Progenitor cell of endocrine pancreas (in vitro differentiated cells): ENCODE measurements at regions not wholly inside any gene's neighbourhood (a gene's known extent, or its start where the extent isn't known, plus 50 kb on each side); places are given as distances from the start of the nearest gene placed in this dataset.

Experiments
- DNase-seq: peaks from one replicate; pipeline ENCODE4 v3.0.0; 2021; ENCODE audit warnings: low spot score; ENCODE audit not compliant: unreplicated experiment
- H3K27ac Mint-ChIP-seq: 2 replicates; pipeline ENCODE4 v1.8.0; 2021; ENCODE audit warnings: mild to moderate bottlenecking, moderate library complexity, mixed read lengths
- H3K27me3 Mint-ChIP-seq: 2 replicates; pipeline ENCODE4 v1.8.0; 2021; ENCODE audit warnings: mixed read lengths
- H3K36me3 Mint-ChIP-seq: 2 replicates; pipeline ENCODE4 v1.8.0; 2022; ENCODE audit warnings: mixed read lengths; ENCODE audit not compliant: insufficient read depth
- H3K4me1 Mint-ChIP-seq: 2 replicates; pipeline ENCODE4 v1.8.0; 2021; ENCODE audit warnings: low read depth, mixed read lengths
- H3K4me3 Mint-ChIP-seq: 2 replicates; pipeline ENCODE4 v1.8.0; 2021; ENCODE audit warnings: low read depth, mild to moderate bottlenecking, moderate library complexity, mixed read lengths
- H3K9me3 Mint-ChIP-seq: 2 replicates; pipeline ENCODE4 v1.8.0; 2021; ENCODE audit warnings: low read depth, mixed read lengths
- TF ChIP-seq, protein P1 (sequence below): fragments of 200-600 bp; sonication (generic); IDR thresholded peaks from one replicate; pipeline ENCODE4 v1.5.0; 2021; ENCODE audit warnings: antibody characterized with exemption, mild to moderate bottlenecking; ENCODE audit not compliant: unreplicated experiment

DNA sequence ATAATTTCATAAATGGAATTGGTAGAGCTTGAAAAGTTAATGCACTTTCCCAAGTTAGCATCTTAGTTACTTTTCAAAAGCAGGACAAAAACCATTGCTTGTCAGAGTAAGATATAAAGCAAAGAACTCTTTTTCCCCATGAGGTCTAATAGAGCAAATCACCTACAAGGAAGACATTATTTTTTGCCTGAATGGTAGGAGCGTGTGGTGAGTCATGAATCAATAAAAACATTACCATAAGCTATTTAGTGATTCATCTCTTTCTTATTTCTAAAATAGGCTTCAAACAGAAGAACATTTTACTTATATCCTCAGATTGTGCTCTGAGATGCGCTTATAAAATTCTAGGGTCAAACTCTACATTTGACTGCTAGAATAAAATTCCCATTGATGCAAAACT lies 109.4 kb upstream of the GPRIN3 start:
- H3K27ac Mint-ChIP-seq, result no peak overlapping the region
- H3K36me3 Mint-ChIP-seq, result no peaks in the 10 kb centered on the region
- no peaks in the 10 kb centered on the region for H3K9me3 Mint-ChIP-seq
- no peaks in the 10 kb centered on the region for H3K4me1 Mint-ChIP-seq
- TF ChIP-seq, protein P1, sequence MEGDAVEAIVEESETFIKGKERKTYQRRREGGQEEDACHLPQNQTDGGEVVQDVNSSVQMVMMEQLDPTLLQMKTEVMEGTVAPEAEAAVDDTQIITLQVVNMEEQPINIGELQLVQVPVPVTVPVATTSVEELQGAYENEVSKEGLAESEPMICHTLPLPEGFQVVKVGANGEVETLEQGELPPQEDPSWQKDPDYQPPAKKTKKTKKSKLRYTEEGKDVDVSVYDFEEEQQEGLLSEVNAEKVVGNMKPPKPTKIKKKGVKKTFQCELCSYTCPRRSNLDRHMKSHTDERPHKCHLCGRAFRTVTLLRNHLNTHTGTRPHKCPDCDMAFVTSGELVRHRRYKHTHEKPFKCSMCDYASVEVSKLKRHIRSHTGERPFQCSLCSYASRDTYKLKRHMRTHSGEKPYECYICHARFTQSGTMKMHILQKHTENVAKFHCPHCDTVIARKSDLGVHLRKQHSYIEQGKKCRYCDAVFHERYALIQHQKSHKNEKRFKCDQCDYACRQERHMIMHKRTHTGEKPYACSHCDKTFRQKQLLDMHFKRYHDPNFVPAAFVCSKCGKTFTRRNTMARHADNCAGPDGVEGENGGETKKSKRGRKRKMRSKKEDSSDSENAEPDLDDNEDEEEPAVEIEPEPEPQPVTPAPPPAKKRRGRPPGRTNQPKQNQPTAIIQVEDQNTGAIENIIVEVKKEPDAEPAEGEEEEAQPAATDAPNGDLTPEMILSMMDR, result no peak
- no peak overlapping the region for H3K4me3 Mint-ChIP-seq
- no peak for DNase-seq
- no peaks in the 10 kb centered on the region for H3K27me3 Mint-ChIP-seq

DNA sequence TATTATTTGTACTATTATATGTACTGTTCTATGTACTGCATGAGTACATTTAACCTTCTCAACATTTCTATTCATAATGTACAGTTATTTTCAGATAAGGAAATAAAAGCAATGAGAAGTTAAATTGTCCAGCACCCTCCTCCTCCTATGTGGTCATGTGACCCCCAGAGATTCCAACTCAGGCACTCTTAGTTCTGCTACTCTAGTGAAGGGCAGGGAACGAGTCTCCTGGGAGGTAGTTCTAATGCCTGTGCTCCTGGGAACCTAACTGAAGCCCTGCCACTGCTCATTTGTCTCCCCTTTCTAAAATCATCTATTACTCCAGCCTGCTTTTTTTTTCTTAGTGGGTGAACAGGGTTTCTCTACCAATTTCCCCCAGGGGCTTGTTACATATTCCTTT lies 105.9 kb upstream of the GPRIN3 start:
- Mint-ChIP-seq H3K4me1 (peaks cover 7% of the 10 kb centered on the region), H3K27ac (no peak overlapping the region), H3K36me3 (no peaks in the 10 kb centered on the region), H3K27me3 (no peaks in the 10 kb centered on the region), H3K9me3 (no peaks in the 10 kb centered on the region), H3K4me3 (no peak overlapping the region)
- TF ChIP-seq, protein P1, result no peak
- no peak for DNase-seq

DNA sequence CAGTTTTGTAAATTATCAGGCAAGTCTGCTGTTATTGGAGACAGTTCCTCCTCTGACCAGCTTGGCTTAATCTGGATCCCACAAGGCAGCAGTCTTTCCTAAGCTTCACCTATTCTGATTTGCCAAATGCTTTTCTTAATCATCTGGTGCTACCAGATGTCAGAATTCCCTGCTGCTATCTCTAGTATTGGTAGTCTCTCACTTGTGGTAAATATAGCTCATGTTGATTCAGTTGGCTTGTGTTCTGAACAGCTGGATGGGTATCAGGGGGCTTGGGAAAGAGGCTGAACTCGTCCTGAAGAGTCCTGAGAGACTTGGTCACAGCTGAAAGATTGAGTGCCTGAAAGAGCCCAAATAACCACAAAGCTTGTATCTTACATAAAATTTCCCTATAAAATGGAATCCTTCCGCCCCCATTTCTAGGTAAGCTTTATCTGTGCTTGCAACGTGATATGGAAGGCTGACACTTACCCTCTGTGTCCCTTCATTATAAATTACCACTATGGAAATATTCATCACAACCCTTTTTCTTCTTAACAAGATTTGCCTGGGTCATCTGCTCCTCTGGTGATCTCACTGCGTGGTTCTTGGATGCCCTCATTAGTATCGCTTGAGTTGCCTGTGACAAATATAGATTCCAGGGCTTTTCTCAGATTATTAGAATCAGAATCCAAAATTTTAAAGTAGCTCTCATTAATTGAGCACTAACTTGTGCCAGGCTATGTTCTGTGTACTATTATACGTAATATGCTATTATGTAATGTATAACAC lies 104.1 kb upstream of the GPRIN3 start:
- TF ChIP-seq, protein P1, result no peak
- H3K27ac Mint-ChIP-seq, result no peak overlapping the region
- DNase-seq, result no peak
- peaks cover 7% of the 10 kb centered on the region for H3K4me1 Mint-ChIP-seq
- H3K9me3 Mint-ChIP-seq, result no peaks in the 10 kb centered on the region
- H3K36me3 Mint-ChIP-seq, result no peaks in the 10 kb centered on the region
- H3K4me3 Mint-ChIP-seq, result no peak overlapping the region
- H3K27me3 Mint-ChIP-seq, result no peaks in the 10 kb centered on the region

DNA sequence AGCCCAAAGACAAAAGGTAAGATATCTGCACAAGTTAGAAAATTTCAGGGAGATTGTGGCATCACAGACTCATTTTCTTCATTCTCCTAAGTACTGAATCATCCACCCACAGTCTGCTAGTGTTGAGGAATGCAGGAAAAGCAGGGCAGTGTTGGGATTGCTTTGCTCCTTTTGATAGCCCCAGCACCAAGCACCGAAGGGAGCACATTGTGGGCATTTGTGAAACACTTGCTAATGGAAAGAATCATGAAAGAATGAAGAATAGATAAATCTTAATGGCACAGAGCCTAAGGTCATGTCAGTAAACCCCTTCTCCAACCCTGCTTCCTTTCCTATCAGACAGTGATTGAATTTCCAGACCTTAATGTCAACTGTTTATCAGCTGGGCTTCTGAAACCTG lies 103.1 kb upstream of the GPRIN3 start:
- TF ChIP-seq, protein P1, result no peak
- Mint-ChIP-seq H3K4me3 (no peak overlapping the region), H3K4me1 (peaks cover 7% of the 10 kb centered on the region), H3K9me3 (no peaks in the 10 kb centered on the region), H3K27ac (no peak overlapping the region), H3K27me3 (no peaks in the 10 kb centered on the region), H3K36me3 (no peaks in the 10 kb centered on the region)
- DNase-seq, result no peak

DNA sequence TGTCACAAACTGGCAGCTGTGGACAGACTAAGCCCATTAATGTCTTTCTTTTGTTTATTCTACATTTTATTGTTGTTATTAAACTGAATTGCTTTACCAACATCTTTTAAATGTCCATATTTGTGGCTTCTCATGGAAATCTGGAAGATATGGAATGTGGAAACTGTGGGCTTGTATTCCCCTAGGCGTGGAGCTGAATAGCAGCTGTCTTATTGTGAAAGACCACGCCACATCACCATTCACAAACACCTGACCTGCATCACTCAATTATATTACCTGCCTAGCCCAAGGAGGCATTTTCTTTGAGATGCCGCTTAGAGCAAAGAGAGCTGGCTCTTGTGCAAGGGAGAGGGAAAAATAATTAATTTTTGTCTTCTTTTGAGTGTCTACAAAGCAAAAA lies 96.9 kb upstream of the GPRIN3 start:
- H3K27ac Mint-ChIP-seq, result no peak overlapping the region
- H3K27me3 Mint-ChIP-seq, result no peaks in the 10 kb centered on the region
- no peaks in the 10 kb centered on the region for H3K36me3 Mint-ChIP-seq
- no peak overlapping the region for H3K4me3 Mint-ChIP-seq
- DNase-seq, result no peak
- H3K9me3 Mint-ChIP-seq, result no peaks in the 10 kb centered on the region
- H3K4me1 Mint-ChIP-seq, result no peaks in the 10 kb centered on the region
- TF ChIP-seq, protein P1, result no peak
